Stimulated activated naive CD8-positive, alpha-beta T cell treated with anti-CD3 and anti-CD28 coated beads, Interleukin-15, amount 100 ng/mL, for 72 hours (primary cell): ENCODE measurements at regions not wholly inside any gene's neighbourhood (a gene's known extent, or its start where the extent isn't known, plus 50 kb on each side); places are given as distances from the start of the nearest gene placed in this dataset.

Source experiments
- ATAC-seq: fragments of 150-1000 bp; cut with Tn5 transposase; 2 replicates; pipeline ENCODE4 v1.10.0; 2021; ENCODE audit warnings: mild to moderate bottlenecking, moderate library complexity
- DNase-seq, 2 donors: peaks; one replicate each; pipeline ENCODE4 v3.0.0; 2021 to 2022
- H3K27ac Mint-ChIP-seq, 2 donors: one replicate each; pipeline ENCODE4 v1.8.0; 2022; ENCODE audit warnings: mild to moderate bottlenecking in 2 of 2, mixed read lengths in 2 of 2, moderate library complexity in 2 of 2
- H3K27me3 Mint-ChIP-seq: one replicate; pipeline ENCODE4 v1.8.0; 2022; ENCODE audit warnings: mixed read lengths
- H3K4me1 Mint-ChIP-seq: one replicate; pipeline ENCODE4 v1.8.0; 2022; ENCODE audit warnings: mild to moderate bottlenecking, mixed read lengths
- H3K4me3 Mint-ChIP-seq, 2 donors: one replicate each; pipeline ENCODE4 v1.8.0; 2022; ENCODE audit warnings: mild to moderate bottlenecking in 2 of 2, mixed read lengths in 2 of 2, moderate library complexity in 1 of 2
- H3K9me3 Mint-ChIP-seq, 2 donors: one replicate each; pipeline ENCODE4 v1.8.0; 2022; ENCODE audit warnings: mixed read lengths in 2 of 2

GRCh38 chrX:38856670-38857265, 55.5 kb downstream of the MID1IP1 start:
- Mint-ChIP-seq H3K9me3 (no peaks in the 10 kb centered on the region), H3K4me3 (no peak overlapping the region), H3K27ac (no peak overlapping the region), H3K4me1 (peaks cover 7% of the 10 kb centered on the region), H3K27me3 (no peaks in the 10 kb centered on the region)
- ATAC-seq = no peak
- no peak for DNase-seq

GRCh38 chrX:38857736-38858523, 56.7 kb downstream of the MID1IP1 start:
- Mint-ChIP-seq H3K27ac (peak overlapping the region in 1 of 2 donors; percentile 76), H3K4me3 (no peak overlapping the region), H3K4me1 (peaks cover 7% of the 10 kb centered on the region), H3K27me3 (no peaks in the 10 kb centered on the region), H3K9me3 (no peaks in the 10 kb centered on the region)
- no peak for ATAC-seq
- no peak for DNase-seq

GRCh38 chrX:38859602-38860001, 58.3 kb downstream of the MID1IP1 start:
- DNase-seq = no peak
- H3K4me3 Mint-ChIP-seq = no peak overlapping the region
- no peaks in the 10 kb centered on the region for H3K9me3 Mint-ChIP-seq
- peak overlapping the region; percentile 88 to 89 for H3K27ac Mint-ChIP-seq
- ATAC-seq = peak; percentile 58
- H3K27me3 Mint-ChIP-seq = no peaks in the 10 kb centered on the region
- H3K4me1 Mint-ChIP-seq = peaks cover 7% of the 10 kb centered on the region

GRCh38 chrX:38860106-38861013, 59.1 kb downstream of the MID1IP1 start:
- DNase-seq (peak; percentile 15 to 52), ATAC-seq (peak; percentile 96)
- H3K4me3 Mint-ChIP-seq = peak overlapping the region in 1 of 2 donors; percentile 39
- no peaks in the 10 kb centered on the region for H3K9me3 Mint-ChIP-seq
- peaks cover 7% of the 10 kb centered on the region for H3K4me1 Mint-ChIP-seq
- H3K27me3 Mint-ChIP-seq = no peaks in the 10 kb centered on the region
- H3K27ac Mint-ChIP-seq = peak overlapping the region; percentile 88 to 89

- DNase-seq (no peak), ATAC-seq (no peak)
- Mint-ChIP-seq H3K9me3 (no peaks in the 10 kb centered on the region), H3K27ac (no peak overlapping the region), H3K27me3 (no peaks in the 10 kb centered on the region), H3K4me3 (no peak overlapping the region), H3K4me1 (peaks cover 6% of the 10 kb centered on the region)
Observed at GRCh38 chrX:38861489-38861888, 60.2 kb downstream of the MID1IP1 start.

GRCh38 chrX:38862100-38862499, 60.8 kb downstream of the MID1IP1 start:
- DNase-seq = no peak
- no peaks in the 10 kb centered on the region for H3K27me3 Mint-ChIP-seq
- no peak for ATAC-seq
- no peak overlapping the region for H3K4me3 Mint-ChIP-seq
- H3K4me1 Mint-ChIP-seq = peaks cover under 1% of the 10 kb centered on the region
- no peaks in the 10 kb centered on the region for H3K9me3 Mint-ChIP-seq
- no peak overlapping the region for H3K27ac Mint-ChIP-seq

GRCh38 chrX:38864165-38864564, 62.9 kb downstream of the MID1IP1 start:
- no peaks in the 10 kb centered on the region for H3K4me1 Mint-ChIP-seq
- no peaks in the 10 kb centered on the region for H3K27me3 Mint-ChIP-seq
- no peak overlapping the region for H3K4me3 Mint-ChIP-seq
- DNase-seq = no peak
- H3K9me3 Mint-ChIP-seq = no peaks in the 10 kb centered on the region
- peak overlapping the region in 1 of 2 donors; percentile 20 for H3K27ac Mint-ChIP-seq
- ATAC-seq = no peak

GRCh38 chrX:38868321-38868720, 67.1 kb downstream of the MID1IP1 start:
- H3K4me3 Mint-ChIP-seq = no peak overlapping the region
- ATAC-seq (no peak), DNase-seq (no peak)
- H3K27ac Mint-ChIP-seq = no peak overlapping the region
- no peaks in the 10 kb centered on the region for H3K4me1 Mint-ChIP-seq
- no peaks in the 10 kb centered on the region for H3K27me3 Mint-ChIP-seq
- H3K9me3 Mint-ChIP-seq = no peaks in the 10 kb centered on the region

GRCh38 chrX:38868941-38869401, 67.7 kb downstream of the MID1IP1 start:
- DNase-seq = no peak
- no peak overlapping the region for H3K4me3 Mint-ChIP-seq

GRCh38 chrX:38870361-38870895, 69.2 kb downstream of the MID1IP1 start:
- H3K27ac Mint-ChIP-seq = no peak overlapping the region
- no peaks in the 10 kb centered on the region for H3K9me3 Mint-ChIP-seq
- DNase-seq (no peak), ATAC-seq (no peak)
- no peak overlapping the region for H3K4me3 Mint-ChIP-seq
- H3K4me1 Mint-ChIP-seq = no peaks in the 10 kb centered on the region
- H3K27me3 Mint-ChIP-seq = no peaks in the 10 kb centered on the region

More at GRCh38 chrX:38868941-38869401, 67.7 kb downstream of the MID1IP1 start:
- Mint-ChIP-seq H3K27ac (no peak overlapping the region), H3K9me3 (no peaks in the 10 kb centered on the region), H3K27me3 (no peaks in the 10 kb centered on the region), H3K4me1 (no peaks in the 10 kb centered on the region)
- no peak for ATAC-seq

GRCh38 chrX:38871129-38872029, 70.1 kb downstream of the MID1IP1 start:
- Mint-ChIP-seq H3K9me3 (no peaks in the 10 kb centered on the region), H3K27ac (no peak overlapping the region), H3K4me3 (no peak overlapping the region), H3K4me1 (no peaks in the 10 kb centered on the region), H3K27me3 (no peaks in the 10 kb centered on the region)
- no peak for DNase-seq
- no peak for ATAC-seq

- Mint-ChIP-seq H3K27me3 (no peaks in the 10 kb centered on the region), H3K27ac (no peak overlapping the region)
Observed at GRCh38 chrX:38877366-38877765, 76.1 kb downstream of the MID1IP1 start.

GRCh38 chrX:38878641-38879340, 77.5 kb downstream of the MID1IP1 start:
- no peaks in the 10 kb centered on the region for H3K27me3 Mint-ChIP-seq
- DNase-seq (no peak), ATAC-seq (no peak)
- peaks cover 18% of the 10 kb centered on the region for H3K4me1 Mint-ChIP-seq
- no peak overlapping the region for H3K4me3 Mint-ChIP-seq
- no peaks in the 10 kb centered on the region for H3K9me3 Mint-ChIP-seq
- H3K27ac Mint-ChIP-seq = no peak overlapping the region

More at GRCh38 chrX:38877366-38877765, 76.1 kb downstream of the MID1IP1 start:
- H3K4me1 Mint-ChIP-seq = peaks cover 18% of the 10 kb centered on the region
- H3K9me3 Mint-ChIP-seq = no peaks in the 10 kb centered on the region
- no peak overlapping the region for H3K4me3 Mint-ChIP-seq
- DNase-seq = no peak
- no peak for ATAC-seq

- no peaks in the 10 kb centered on the region for H3K9me3 Mint-ChIP-seq
- H3K4me3 Mint-ChIP-seq = no peak overlapping the region
- ATAC-seq (peak; percentile 45), DNase-seq (no peak)
- peak overlapping the region in 1 of 2 donors; percentile 79 for H3K27ac Mint-ChIP-seq
- no peaks in the 10 kb centered on the region for H3K27me3 Mint-ChIP-seq
- peaks cover 18% of the 10 kb centered on the region for H3K4me1 Mint-ChIP-seq
Observed at GRCh38 chrX:38879631-38880220, 78.5 kb downstream of the MID1IP1 start.
